ENCODE measurements at regions not wholly inside any gene's neighbourhood (a gene's known extent, or its start where the extent isn't known, plus 50 kb on each side); places are given as distances from the start of the nearest gene placed in this dataset.

DNA sequence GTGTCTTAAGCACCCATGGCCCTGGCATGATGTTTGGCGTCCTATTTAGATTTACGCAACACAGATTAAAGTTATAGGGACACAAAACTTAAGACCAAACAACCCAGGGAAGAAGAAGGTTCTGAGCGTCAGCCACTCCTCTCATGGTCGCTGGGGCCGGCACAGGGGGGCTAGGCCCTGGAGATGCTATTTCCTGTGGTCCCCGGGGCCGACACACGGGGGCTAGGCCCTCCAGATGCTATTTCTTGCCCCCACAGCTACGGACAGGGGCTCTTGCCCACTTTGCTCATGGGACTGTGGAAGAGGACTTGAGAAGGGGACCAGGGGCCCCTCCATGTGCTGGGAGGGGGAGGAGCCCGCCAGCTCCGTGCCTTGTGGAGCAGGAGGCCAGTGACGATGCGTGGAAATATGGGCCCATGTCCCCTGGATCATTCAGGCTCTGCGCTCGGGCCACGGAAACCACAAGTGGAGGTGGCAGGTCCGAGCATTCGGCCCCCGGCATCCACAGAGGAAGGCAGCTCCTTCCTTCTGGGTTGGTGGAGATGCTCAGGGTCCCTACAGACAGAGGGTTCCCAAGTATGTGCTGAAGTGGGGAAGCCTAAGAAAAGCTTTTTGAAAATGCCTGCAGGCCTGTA is 711.1 kb downstream of the BRD1 start:
- TF ChIP-seq DPF2 (CRISPR knock-in tag; IDR thresholded peaks at IDR 0.05; ENCODE audit: borderline replicate concordance, low read depth) (no peak), SMC3 (IDR thresholded peaks at IDR 0.05; ENCODE audit: low read length) (no peak), BRCA1 (CRISPR knock-in tag; IDR thresholded peaks at IDR 0.05) (no peak), SMAD1 (CRISPR knock-in tag; IDR thresholded peaks at IDR 0.05; ENCODE audit: borderline replicate concordance, low read depth) (no peak), BORCS8-MEF2B (CRISPR knock-in tag; IDR thresholded peaks at IDR 0.05) (no peak), ZBTB7B (CRISPR knock-in tag; IDR thresholded peaks at IDR 0.05) (no peak), MXI1 (IDR thresholded peaks at IDR 0.05; ENCODE audit: borderline replicate concordance, low read depth, low read length) (no peak), ARNTL (CRISPR knock-in tag; IDR thresholded peaks at IDR 0.05) (no peak), ZNF558 (CRISPR knock-in tag; IDR thresholded peaks at IDR 0.05; ENCODE audit: borderline replicate concordance) (no peak), TOE1 (CRISPR knock-in tag; IDR thresholded peaks at IDR 0.05) (no peak), MXD4 (CRISPR knock-in tag; IDR thresholded peaks at IDR 0.05) (no peak), ZNF292 (CRISPR knock-in tag; IDR thresholded peaks at IDR 0.05; ENCODE audit: borderline replicate concordance, low read depth) (no peak), FOXM1 (CRISPR knock-in tag; IDR thresholded peaks at IDR 0.05) (no peak), ZNF160 (CRISPR knock-in tag; IDR thresholded peaks at IDR 0.05) (no peak), REL (CRISPR knock-in tag; conservative IDR thresholded peaks at IDR 0.05) (no peak), ARNT (IDR thresholded peaks at IDR 0.05) (no peak)
- TF ChIP-seq, protein P1, sequence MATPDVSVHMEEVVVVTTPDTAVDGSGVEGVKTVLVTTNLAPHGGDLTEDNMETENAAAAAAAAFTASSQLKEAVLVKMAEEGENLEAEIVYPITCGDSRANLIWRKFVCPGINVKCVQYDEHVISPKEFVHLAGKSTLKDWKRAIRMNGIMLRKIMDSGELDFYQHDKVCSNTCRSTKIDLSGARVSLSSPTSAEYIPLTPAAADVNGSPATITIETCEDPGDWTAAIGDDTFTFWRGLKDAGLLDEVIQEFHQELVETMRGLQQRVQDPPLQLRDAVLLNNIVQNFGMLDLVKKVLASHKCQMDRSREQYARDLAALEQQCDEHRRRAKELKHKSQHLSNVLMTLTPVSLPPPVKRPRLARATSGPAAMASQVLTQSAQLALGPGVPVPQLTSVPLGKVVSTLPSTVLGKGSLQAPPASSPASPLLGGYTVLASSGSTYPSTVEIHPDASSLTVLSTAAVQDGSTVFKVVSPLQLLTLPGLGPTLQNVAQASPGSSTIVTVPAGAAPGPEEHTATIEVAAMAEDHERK (CRISPR knock-in tag; IDR thresholded peaks at IDR 0.05; ENCODE audit: low read depth), result no peak
- TF ChIP-seq, protein P2, sequence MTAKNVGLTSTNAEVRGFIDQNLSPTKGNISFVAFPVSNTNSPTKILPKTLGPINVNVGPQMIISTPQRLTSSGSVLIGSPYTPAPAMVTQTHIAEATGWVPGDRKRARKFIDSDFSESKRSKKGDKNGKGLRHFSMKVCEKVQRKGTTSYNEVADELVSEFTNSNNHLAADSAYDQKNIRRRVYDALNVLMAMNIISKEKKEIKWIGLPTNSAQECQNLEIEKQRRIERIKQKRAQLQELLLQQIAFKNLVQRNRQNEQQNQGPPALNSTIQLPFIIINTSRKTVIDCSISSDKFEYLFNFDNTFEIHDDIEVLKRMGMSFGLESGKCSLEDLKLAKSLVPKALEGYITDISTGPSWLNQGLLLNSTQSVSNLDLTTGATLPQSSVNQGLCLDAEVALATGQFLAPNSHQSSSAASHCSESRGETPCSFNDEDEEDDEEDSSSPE (CRISPR knock-in tag; IDR thresholded peaks at IDR 0.05), result no peak
- TF ChIP-seq, protein P3, sequence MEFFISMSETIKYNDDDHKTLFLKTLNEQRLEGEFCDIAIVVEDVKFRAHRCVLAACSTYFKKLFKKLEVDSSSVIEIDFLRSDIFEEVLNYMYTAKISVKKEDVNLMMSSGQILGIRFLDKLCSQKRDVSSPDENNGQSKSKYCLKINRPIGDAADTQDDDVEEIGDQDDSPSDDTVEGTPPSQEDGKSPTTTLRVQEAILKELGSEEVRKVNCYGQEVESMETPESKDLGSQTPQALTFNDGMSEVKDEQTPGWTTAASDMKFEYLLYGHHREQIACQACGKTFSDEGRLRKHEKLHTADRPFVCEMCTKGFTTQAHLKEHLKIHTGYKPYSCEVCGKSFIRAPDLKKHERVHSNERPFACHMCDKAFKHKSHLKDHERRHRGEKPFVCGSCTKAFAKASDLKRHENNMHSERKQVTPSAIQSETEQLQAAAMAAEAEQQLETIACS (CRISPR knock-in tag; IDR thresholded peaks at IDR 0.05), result no peak
- H3K4me1 ChIP-seq (ENCODE audit: insufficient read depth, low read length), result no peaks in the 10 kb centered on the region
- no peaks in the 10 kb centered on the region for H3K36me3 ChIP-seq (replicated peaks in 1 of 2; ENCODE audit: control insufficient read depth in 1 of 2, insufficient read depth in 2 of 2, low read length in 2 of 2)
- no peaks in the 10 kb centered on the region for H3K79me2 ChIP-seq (ENCODE audit: insufficient read depth, low read length)
- FAIRE-seq (no peak), DNase-seq (ENCODE audit: low spot score) (no peak), ATAC-seq (no peak)
- no peak overlapping the region for H3K9ac ChIP-seq (ENCODE audit: insufficient read depth, low read depth, low read length)
- no peaks in the 10 kb centered on the region for H4K20me1 ChIP-seq (ENCODE audit: insufficient read depth, low read length)
- intact Hi-C loops (cut with micrococcal nuclease; ENCODE audit: unreplicated experiment), result no loop called here
- in situ Hi-C loops (cut with HindIII; ENCODE audit: extremely low pct_ligation_motif_present, low pct_unique_long_range_greater_than_20kb), result no loop called here
- no peak overlapping the region for H2AFZ ChIP-seq (ENCODE audit: low read length)
- WGBS (ENCODE audit: low lambda C conversion rate), result 30% methylated on average over 13 of the region's 19 CpGs
- no peaks in the 10 kb centered on the region for H3K9me3 ChIP-seq (ENCODE audit: low read length)
- POLR2A ChIA-PET, result no interaction called here
- CTCF ChIA-PET (ENCODE audit: low intra/inter-chr PET ratio, low total read pairs), result no interaction called here
- no peak overlapping the region for H3K4me2 ChIP-seq (ENCODE audit: low read depth, low read length)
- no peak overlapping the region for H3K4me3 ChIP-seq (replicated peaks in 1 of 3; ENCODE audit: insufficient read depth in 1 of 3, low read depth in 2 of 3, low read length in 3 of 3)
- H3K27me3 ChIP-seq (ENCODE audit: control insufficient read depth in 1 of 2, insufficient read depth in 2 of 2, low read length in 2 of 2), result peaks cover 2 to 54% of the 10 kb centered on the region in 2 experiments; a peak in 4 of 5 replicates
- no peak overlapping the region for H3K27ac ChIP-seq (ENCODE audit: extremely low read length, insufficient read depth, low read length)
- BruUV-seq (replicated peaks), result no TSS peak

Data from HepG2 (cell line).